Stimulated activated CD8-positive, alpha-beta memory T cell treated with anti-CD3 and anti-CD28 coated beads, Interleukin-7, amount 100 ng/mL, for 1 hour (primary cell): ENCODE measurements at regions not wholly inside any gene's neighbourhood (a gene's known extent, or its start where the extent isn't known, plus 50 kb on each side); places are given as distances from the start of the nearest gene placed in this dataset.
"Not testable (repeated sequence)": the region's sequence is repeated elsewhere in the genome, so short reads cannot be mapped to it uniquely, and the experiment has no call there.

Experiments used
- DNase-seq, 2 donors: peaks; one replicate each; pipeline ENCODE4 v3.0.0-alpha.2; 2020; ENCODE audit warnings: low read depth in 2 of 2

DNA sequence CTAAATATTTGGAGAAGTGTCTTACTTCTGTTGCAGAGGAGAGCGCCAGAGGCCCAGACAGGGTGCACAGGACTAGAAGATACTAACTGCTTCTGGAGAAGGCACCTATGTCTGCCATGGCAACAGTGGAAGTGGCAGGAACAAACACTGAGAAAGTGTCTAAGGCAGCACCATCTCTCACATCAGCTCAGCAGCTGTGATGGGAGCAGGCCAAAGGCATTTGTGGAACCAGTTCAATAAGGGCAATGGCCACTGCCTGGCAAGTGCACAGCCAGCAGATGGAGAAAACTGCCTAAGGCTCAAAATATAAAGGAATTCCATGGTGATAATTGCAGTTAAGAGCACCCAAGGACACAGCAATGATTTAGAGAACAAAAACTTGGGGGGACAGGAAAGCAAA lies 563.0 kb upstream of the CCDC54 start:
- no peak for DNase-seq

DNA sequence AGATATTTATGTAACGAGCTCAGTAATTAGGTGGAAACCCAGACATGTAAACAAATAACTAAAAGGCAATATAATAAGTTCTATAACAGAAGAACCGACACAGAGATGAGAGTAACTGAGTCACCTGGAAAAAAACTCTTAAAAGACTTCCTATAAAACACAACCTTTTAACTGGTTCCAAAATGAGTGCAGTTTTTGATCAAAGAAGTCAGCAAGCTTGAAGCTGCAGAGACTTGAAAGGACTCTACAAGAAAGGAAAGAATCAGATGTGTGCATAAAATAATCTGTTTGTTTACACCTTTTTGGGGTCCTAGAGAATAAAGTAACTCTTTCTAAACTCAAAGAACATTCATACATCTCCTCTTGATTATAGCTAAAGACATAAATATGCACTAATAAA lies 560.4 kb upstream of the CCDC54 start:
- no peak for DNase-seq

DNA sequence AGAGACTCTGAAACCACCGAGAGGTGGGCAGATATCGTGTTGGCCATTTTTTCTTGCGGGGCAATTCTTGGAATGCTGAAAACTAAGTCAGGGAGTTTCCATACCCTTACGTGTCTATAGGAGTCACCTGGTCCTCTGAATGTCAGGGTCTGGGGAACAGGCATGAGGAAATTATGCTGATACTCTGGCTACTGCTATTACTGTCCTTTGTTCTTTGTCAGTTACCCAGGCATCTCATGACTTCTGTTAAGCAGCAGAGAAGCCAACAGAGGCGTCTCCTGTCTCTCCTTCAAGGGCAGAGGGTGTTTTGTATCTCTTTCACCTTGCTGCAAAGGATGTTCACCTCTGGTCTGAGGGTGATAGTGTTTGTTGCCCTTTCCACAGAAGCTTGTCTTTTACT lies 559.5 kb upstream of the CCDC54 start:
- DNase-seq, result no peak

DNA sequence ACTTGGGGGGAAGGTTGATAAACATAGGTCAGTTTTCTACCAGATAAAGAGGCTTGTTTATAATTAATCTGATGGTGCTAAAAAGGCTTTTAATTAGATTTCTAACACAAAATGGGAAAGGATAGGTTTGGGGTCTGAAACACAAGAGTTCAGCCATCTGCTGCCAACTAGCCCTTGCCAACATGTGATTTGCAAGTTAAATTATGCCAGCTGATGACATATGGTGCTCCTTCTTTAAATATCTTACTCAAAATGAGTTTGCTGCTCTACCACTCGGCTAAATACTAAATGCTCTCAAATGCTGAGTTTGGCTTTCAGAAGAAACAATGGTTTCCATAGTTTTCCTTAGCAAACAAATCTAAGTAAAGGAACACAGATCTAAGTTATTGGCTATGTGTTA lies 557.8 kb upstream of the CCDC54 start:
- no peak for DNase-seq

DNA sequence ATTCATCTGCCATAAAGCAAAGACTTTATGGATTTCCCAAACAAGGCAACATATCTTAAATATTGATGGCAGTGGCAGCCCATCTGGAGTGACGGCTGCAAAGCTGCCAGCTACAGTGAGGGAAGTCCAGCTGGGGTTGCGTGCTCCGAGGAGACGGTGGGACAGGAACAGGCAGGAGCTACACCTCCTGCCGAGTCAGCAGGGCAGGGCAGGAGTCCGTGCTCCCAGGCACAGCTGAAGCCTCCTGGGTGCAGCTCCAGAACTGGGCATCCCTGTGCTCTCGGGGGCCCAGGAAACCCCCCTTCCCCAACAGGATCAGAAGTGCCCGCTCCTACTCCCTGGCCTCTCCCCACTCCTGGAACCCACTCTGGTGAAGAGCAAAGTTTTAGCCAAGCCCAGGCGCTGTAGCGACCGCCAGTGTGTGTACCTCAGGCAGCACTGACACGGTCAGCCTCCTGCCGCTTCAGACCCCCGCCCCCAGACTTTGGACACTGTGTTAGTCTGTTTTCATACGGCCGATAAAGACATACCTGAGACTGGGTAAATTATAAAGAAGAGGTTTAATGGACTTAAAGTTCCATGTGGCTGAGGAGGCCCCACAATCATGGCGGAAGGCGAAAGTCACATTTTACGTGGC lies 556.4 kb upstream of the CCDC54 start:
- no peak for DNase-seq

DNA sequence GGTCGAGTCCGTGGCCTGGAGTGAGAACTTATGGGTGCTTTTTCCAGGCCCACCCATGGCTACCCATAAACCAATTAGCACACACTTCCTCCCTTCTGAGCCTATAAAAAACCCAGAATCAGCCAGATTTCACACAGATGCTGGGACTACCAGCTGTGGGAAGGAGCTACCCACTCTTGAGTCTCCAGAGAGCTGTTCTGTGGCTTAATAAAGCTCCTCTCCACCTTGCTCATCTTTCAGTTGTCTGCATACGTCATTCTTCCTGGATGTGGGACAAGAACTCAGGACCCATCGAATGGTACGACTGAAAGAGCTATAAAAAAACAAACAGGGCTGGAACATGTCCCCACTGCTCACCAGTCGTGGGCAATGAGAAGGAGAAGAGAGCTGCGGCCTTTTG lies 555.4 kb upstream of the CCDC54 start:
- DNase-seq, result no peak

DNA sequence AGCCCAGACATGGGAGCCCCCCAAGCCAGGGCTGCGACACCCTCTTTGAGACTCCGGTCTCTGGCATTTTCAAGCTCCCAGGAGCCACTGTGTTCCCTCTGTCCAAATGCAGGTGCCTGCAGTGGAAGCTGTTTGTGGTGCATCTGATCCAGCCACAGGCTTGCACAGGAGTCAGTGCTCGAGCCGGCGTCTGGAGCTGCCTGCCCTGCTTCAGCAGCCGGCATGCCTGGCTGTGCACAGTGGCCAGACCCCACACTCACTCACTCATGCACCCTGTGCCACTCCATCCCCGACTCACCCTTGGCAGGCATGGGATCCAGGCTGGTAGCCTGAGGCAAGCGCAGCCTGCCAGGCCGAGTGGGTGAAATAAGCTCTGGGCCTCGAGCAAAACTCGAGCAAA lies 555.0 kb upstream of the CCDC54 start:
- no peak for DNase-seq

DNA sequence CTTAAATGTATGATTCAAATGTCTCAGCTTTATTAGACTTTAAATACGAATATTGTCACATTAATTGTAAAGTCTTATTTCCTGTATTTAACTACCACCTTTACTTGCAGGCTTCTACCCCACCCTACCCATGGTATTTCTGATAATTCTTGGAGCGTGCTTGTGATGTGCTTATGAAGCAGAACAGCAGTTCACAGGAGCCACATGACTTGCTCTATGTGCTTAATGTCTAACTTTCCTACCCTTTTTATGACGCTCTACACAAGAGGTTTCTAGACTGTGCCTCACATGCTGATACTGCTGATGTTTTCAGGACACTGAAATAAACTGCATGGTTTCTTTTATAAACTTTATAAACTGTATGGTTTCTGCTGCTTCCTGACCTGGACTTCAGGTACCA lies 553.5 kb upstream of the CCDC54 start:
- DNase-seq, result no peak

DNA sequence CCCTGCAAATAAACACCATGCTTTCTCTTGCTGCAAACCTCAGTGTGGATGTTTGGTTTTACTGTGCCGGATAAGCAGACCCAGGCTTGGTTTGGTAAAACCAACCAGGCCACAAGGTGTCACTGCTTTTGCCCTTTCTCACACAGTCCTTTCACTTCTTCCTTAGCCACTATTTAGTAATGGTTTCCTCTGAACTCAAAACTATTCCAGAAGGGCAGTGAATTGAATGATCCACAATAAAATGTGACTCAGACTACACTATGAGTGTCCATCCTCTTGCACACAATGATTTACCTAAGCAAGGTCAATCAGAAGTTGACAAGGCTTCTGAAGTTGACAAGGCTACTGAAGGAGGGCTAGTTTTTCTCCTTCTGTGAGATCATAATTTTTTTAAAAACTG lies 552.4 kb upstream of the CCDC54 start:
- DNase-seq, result no peak

DNA sequence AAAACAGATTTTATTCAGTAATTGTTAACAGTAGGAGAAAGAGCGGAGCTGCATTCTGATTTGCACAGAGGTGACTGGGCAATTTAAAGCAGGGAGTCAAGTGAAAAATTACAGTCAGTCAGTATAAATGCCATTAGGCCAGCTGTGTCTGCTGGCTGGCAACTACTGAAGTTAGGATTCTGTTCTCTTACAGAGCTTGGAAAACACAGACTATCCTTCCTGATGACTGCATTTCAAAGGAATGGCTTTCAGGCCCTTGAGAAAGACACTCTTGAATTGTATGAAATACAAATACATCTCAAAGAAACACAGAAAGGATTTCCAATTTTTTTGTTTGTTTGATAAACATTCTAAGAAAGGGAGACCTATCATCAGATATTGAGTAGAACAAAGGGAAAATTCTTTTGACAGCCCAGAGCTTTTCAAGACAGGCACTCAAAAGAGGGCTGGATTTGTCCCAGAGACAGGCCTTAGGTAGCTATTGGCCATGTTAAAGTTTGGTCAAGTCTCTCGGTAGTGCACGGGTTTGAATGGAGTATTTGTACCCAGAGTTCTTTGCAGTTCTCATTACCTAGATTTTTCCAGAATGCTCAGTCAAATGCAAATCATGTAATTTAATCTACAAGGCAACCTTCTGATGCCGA lies 551.2 kb upstream of the CCDC54 start:
- no peak for DNase-seq

DNA sequence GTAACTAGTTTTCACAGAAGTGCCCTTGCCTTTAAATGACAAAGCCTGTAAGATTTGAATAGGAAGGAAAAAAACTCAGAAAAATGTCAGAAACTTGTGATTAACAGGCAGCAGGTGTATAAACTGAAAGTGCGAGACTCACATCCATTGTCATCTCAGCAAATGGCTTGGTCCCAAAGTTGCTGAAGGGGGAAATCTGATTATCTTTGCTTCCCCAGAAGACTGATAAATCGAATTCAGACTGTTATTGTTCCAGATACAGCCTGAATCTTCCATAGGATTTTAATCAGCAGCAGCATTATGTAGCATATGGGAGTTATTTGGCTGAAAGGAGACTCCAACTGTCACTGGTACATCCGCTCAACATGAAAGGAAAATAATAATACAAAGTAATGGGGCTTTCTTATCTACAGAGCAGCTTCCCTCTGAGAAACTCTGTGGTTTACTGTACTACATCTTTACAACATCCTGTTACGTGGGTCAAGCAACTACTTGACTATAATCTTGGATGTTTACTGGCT lies 550.4 kb upstream of the CCDC54 start:
- DNase-seq, result no peak

DNA sequence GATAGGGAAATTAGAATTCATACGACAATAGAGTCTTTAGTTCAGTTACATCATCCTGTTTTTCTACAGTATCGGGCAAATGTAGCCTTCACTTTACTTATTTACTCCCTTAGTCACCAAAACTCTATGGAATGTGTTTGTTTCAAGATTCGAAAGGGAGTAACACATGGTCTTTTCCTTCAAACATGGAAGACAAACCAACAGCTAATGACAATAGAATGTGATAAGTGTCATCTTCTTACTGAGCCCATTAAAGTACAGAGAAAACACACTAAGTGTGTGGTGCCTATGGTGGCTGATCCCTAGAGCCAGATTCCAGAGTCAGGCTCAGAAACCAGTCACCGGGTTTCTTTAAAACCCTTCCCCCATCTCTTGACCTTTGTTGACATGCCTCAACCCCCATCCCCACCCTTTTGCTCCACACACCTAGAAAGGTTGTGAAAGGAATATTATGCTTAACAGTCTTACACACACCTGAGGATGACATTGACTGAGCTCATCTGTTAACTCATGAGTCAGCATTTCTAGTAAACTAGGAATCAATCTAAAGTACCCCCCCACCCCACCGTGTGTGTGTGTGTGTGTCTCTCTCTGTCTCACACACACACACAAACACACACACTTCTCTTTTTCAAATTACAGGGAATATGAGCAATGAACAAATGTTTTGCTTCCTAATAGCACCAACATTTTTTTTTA lies 549.6 kb upstream of the CCDC54 start:
- DNase-seq, result no peak

DNA sequence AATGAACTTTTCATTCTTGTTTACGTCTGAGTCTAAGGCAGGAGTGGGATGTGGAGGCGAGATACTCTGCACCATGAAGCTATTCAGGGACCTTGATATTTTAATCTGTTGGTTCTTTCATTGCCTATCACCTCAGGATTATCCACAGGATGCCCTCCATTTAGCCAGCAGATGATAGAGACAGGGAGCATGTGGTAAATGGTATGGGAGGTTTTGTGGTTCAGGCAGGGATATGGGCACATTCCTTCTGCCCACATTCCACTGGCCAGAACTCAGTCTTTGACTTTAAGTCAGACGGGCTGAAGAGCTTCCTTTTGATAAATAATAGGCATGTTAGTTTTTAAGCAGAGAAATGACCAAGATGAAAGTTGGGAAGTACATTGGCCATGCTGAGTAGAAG lies 548.0 kb upstream of the CCDC54 start:
- no peak for DNase-seq

DNA sequence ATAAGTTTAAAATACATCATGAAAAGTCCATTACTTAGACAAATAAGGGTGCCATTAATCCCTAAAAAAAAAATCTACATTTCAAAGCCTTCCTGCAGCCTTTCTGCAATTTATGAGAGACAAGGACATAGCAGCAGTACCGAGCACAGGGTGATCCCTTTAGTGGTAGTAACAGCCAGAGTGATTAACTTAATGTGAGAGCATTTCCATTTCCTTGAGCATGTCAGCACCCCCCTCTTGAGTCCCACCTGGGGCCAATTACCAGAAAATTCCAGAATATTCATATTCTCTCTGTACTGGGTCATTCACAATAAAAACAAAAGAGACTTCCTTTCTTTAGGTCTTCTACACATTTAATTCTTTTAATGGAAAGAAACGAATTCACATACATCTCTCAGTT lies 546.9 kb upstream of the CCDC54 start:
- DNase-seq, result no peak

DNA sequence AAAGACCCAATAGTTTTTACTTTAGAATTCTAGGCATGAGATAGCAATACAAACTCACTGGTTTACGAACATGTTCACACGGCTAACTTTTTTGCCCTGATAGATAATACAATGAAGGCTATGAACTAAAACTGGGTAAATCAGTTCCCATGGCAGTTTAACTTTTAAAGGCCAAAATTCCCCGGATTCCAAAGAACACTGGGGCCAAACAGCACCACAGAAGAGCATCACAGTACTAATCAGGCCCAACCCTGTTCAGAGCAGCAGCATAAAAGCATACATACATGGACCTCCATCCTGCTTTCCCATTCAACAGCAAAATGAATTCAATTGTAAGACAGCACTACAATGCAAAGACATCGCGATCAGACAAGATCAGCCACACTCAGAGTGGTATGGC lies 540.3 kb upstream of the CCDC54 start:
- DNase-seq, result no peak

DNA sequence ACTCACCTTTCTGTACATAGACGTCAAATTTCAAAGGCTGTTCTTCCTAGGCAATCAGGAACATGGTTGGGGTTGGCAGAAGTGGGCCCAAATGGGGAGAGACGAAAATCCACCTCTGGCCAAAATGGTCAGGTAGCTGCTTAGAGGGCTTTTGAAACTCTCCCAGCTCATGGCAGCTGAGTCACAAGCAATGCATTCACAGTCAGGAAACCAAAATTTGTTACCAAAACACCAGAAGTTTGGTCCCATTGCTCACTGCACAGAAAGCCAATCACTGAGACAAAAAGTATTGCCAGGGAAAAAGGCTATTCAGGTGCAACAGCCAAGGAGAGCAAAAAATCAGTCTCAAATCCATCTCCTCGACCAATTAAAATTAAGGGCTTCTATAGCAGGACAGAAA lies 539.6 kb upstream of the CCDC54 start:
- DNase-seq, result no peak

DNA sequence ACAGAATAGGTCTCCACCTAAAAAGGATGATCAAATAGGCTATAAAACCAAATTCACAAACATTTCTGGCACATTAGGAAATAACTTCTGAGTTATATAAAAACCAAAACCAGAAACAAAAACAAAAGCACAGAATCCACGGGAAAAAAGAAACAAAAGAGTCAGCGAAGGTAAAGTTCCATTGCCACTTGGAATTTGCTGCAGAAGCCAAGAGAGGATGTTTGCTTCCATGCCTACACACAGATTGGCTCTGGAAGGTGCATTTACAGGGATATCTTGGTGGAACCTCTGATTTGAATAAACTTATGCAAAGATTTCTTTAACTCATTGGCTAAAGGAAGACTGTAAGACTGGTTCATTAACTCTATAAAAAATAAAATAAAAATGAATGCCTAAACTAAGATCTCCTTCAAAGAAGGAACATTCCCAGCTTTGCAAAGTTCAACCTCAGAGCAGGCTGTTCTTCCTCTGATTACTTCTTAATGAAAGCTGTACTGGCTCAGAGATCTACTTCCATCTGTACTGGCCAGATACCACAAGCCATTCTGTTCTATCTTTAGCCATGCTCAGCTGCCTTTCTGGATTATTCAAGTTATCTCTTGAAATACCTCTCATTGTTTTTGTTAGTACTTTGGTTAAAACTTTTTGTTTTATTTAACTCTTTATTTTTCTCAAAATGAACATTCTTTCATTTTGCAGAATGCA lies 537.5 kb upstream of the CCDC54 start:
- no peak for DNase-seq

DNA sequence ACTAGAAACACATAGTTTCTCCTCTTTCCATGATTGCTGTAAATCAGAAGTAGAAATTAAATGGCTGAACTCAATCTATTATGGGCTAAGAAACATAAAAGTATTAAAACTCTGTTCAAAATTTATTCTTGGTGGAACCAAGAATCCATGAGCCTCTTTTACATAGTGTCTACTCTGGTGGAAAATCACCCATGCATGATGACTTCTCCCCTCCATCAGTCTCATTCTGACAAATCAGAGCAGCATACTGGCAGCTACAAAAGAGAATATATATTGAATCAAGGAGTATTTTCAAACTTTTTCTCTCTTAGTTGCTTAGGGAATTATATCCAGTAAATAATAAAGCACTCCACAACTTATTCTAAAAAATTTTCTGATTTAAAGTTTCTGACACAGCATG lies 536.9 kb upstream of the CCDC54 start:
- DNase-seq, result no peak

DNA sequence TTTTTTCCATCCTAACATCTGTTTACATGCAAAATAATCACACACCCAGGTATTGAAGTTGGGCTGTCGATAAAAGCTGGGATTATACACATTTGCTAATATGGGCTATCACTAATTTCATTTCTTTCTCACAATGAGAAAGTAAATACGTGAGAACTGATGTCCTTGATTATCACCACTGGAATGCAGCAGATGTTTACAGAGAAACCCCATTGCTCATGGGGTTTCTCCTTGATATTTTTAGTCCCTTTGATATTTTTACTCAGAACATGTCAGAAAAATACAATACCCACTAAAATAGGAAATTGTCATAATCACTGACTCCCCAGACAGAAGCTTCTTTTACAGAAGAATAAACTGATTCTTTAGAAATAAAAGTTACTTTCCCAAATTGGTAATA lies 535.1 kb upstream of the CCDC54 start:
- no peak for DNase-seq

DNA sequence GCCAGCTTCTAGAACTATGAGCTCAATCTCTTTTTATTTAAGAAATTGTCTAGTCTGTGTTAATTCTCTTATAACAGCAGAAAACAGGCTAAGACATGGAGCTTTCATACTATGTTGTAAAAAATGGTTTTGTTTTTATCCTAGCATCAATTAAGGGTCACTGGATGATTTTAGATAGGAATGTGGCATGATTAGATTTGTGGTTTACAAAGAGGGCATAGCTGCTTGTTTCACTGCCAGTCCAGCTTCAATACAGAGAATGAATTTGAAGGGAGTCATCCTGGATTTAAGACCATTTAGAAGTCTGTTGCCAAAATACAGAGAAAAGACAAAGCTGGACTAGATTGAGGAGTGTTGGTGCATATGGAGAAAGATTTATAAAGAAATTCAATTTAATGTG lies 532.6 kb upstream of the CCDC54 start:
- DNase-seq, result no peak

DNA sequence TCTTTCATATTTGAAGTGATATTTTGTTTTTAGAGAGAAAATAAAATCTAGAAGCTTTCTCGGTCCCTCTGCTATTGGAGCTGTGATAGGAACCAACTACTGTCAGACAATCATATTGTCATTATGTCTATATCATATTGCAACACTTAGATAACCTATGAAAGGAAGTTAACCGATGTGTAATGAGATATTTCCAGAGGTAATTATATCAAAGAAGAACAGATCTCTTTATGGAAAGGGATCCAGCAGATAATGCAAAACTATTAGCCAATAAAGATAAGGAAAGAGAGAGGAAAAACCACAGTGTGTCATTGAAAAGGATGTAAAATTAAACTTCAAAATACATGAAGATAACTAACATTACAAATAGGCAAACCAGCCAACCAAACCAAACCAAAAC lies 529.1 kb upstream of the CCDC54 start:
- DNase-seq, result no peak

DNA sequence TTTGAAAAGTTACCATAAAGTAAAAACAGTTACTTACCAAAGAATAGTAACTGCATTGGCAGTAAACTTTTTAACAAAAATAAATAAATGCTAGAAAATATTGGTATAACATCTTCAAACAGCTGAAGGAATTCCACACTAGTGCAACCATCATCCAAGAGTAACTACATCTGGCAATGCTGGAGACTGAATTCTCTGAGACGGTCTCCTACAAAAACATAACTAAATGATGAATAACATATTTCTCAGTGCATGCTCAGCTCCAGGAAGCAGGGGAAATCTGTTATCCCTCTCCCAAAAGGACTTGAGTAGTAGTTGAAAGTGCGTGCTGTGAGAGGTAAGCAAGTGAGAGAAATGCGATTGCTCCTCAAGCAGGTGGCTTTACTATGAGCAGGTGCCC lies 526.8 kb upstream of the CCDC54 start:
- no peak for DNase-seq

DNA sequence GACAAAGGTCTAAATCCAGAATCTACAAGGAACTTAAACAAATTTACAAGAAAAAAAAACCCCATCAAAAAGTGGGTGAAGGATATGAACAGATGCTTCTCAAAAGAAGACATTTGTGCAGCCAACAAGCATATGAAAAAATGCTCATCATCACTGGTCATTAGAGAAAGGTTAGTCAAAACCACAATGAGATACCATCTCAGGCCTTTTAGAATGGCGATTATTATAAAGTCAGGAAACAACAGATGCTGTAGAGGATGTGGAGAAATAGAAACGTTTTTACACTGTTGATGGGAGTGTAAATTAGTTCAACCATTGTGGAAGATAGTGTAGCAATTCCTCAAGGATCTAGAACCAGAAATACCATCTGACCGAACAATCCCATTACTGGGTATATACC lies 518.9 kb upstream of the CCDC54 start:
- not testable (repeated sequence) for DNase-seq
